IMR-90 (cell line): ENCODE measurements at regions not wholly inside any gene's neighbourhood (a gene's known extent, or its start where the extent isn't known, plus 50 kb on each side); places are given as distances from the start of the nearest gene placed in this dataset.

Experiments
- ATAC-seq: fragments of 200-7000 bp; cut with Tn5 transposase; 2 replicates; pipeline ENCODE4 v1.9.1; 2020; ENCODE audit warnings: low read depth, mild to moderate bottlenecking, moderate library complexity
- BruUV-seq: library from RNA; stranded (reverse); fragments of 400-500 nt; replicated peaks from 2 replicates; lab custom pipeline; 2021; lab: Mats Ljungman, UMichigan
- CTCF ChIA-PET: fragments of 300-600 bp; formaldehyde crosslinking; extraction: SDS; loops from one replicate; lab custom pipeline; 2021; ENCODE audit warnings: antibody characterized with exemption; lab: Yijun Ruan, JAX
- POLR2A ChIA-PET: fragments of 300-600 bp; sonication (Branson Sonifier 250); formaldehyde crosslinking; loops from one replicate; lab custom pipeline; 2022; ENCODE audit warnings: antibody characterized with exemption; ENCODE audit not compliant: unreplicated experiment; lab: Charles Lee
- DNase-seq: peaks from one replicate; pipeline ENCODE4 v3.0.0; 2013
- H2AFZ ChIP-seq: replicated peaks from 2 replicates; pipeline ENCODE3; 2013; ENCODE audit warnings: low read length, mild to moderate bottlenecking; ENCODE audit not compliant: poor library complexity
- H2AK5ac ChIP-seq: 2 replicates; pipeline ENCODE4 v1.6.1; 2013; ENCODE audit warnings: low read depth, low read length, inconsistent platforms
- H2AK9ac ChIP-seq: replicated peaks from 2 replicates; pipeline ENCODE3; 2013; ENCODE audit warnings: mild to moderate bottlenecking, low read depth, low read length, moderate library complexity; ENCODE audit not compliant: poor library complexity
- H2BK120ac ChIP-seq: 2 replicates; pipeline ENCODE4 v1.6.1; 2013; ENCODE audit warnings: low read depth, low read length, inconsistent platforms
- H2BK15ac ChIP-seq: 3 replicates; pipeline ENCODE4 v1.6.1; 2013; ENCODE audit warnings: low read depth, low read length, inconsistent platforms
- H2BK20ac ChIP-seq: 2 replicates; pipeline ENCODE4 v1.6.1; 2013; ENCODE audit warnings: low read depth, mild to moderate bottlenecking, inconsistent platforms, low read length, moderate library complexity
- H2BK5ac ChIP-seq: 2 replicates; pipeline ENCODE4 v1.6.1; 2013; ENCODE audit warnings: mild to moderate bottlenecking, low read depth, low read length, inconsistent platforms; ENCODE audit not compliant: poor library complexity, severe bottlenecking
- H3K14ac ChIP-seq: replicated peaks from 2 replicates; pipeline ENCODE4 v1.6.1; 2013; ENCODE audit warnings: low read depth, low read length, inconsistent platforms
- H3K18ac ChIP-seq: 2 replicates; pipeline ENCODE4 v1.6.1; 2013; ENCODE audit warnings: low read depth, low read length, control low read depth
- H3K23ac ChIP-seq: 2 replicates; pipeline ENCODE4 v1.6.1; 2013; ENCODE audit warnings: low read depth, low read length, inconsistent platforms
- H3K27ac ChIP-seq: 2 replicates; pipeline ENCODE4 v1.5.1; 2013; ENCODE audit warnings: mild to moderate bottlenecking, control low read depth, low read length; ENCODE audit not compliant: insufficient read depth
- H3K27me3 ChIP-seq: 2 replicates; pipeline ENCODE4 v1.6.1; 2013; ENCODE audit warnings: low read length; ENCODE audit not compliant: control insufficient read depth, insufficient read depth
- H3K36me3 ChIP-seq: 2 replicates; pipeline ENCODE4 v1.6.1; 2013; ENCODE audit warnings: low read length, mixed read lengths; ENCODE audit not compliant: control insufficient read depth, insufficient read depth
- H3K4ac ChIP-seq: 2 replicates; pipeline ENCODE4 v1.6.1; 2013; ENCODE audit warnings: low read depth, low read length, inconsistent platforms
- H3K4me1 ChIP-seq: 2 replicates; pipeline ENCODE4 v1.6.1; 2013; ENCODE audit warnings: low read length, mixed read lengths; ENCODE audit not compliant: control insufficient read depth, insufficient read depth
- H3K4me2 ChIP-seq: 2 replicates; pipeline ENCODE4 v1.6.1; 2013; ENCODE audit warnings: low read depth, mild to moderate bottlenecking, control low read depth, low read length, moderate library complexity
- H3K4me3 ChIP-seq: 2 replicates; pipeline ENCODE4 v1.5.1; 2013; ENCODE audit warnings: low read depth, mild to moderate bottlenecking, control low read depth, low read length, moderate library complexity; ENCODE audit not compliant: insufficient read depth
- H3K56ac ChIP-seq: 2 replicates; pipeline ENCODE4 v1.6.1; 2013; ENCODE audit warnings: low read length, inconsistent platforms; ENCODE audit not compliant: insufficient read depth; ENCODE audit errors: extremely low read depth
- H3K79me1 ChIP-seq, 2 experiments: 2 replicates each; pipeline ENCODE4 v1.6.1; 2013; ENCODE audit warnings: low read length in 2 of 2, inconsistent platforms in 1 of 2, low read depth in 1 of 2
- H3K9ac ChIP-seq: 2 replicates; pipeline ENCODE4 v1.6.1; 2013; ENCODE audit warnings: low read depth, low read length, control low read depth
- H3K9me1 ChIP-seq: 2 replicates; pipeline ENCODE4 v1.6.1; 2013; ENCODE audit warnings: low read length, inconsistent platforms; ENCODE audit not compliant: insufficient read depth
- H3K9me3 ChIP-seq: 2 replicates; pipeline ENCODE4 v1.6.1; 2013; ENCODE audit warnings: low read length; ENCODE audit not compliant: control insufficient read depth, insufficient read depth
- H4K20me1 ChIP-seq: 2 replicates; pipeline ENCODE4 v1.6.1; 2013; ENCODE audit warnings: low read length, inconsistent platforms; ENCODE audit not compliant: insufficient read depth
- H4K5ac ChIP-seq: 2 replicates; pipeline ENCODE4 v1.6.1; 2013; ENCODE audit warnings: mild to moderate bottlenecking, low read depth, low read length, control low read depth
- H4K8ac ChIP-seq, 2 experiments: 2 replicates each; pipeline ENCODE4 v1.6.1; 2013; ENCODE audit warnings: low read depth in 2 of 2, low read length in 2 of 2, control low read depth in 1 of 2, inconsistent platforms in 1 of 2
- H4K91ac ChIP-seq: 2 replicates; pipeline ENCODE4 v1.6.1; 2013; ENCODE audit warnings: low read depth, low read length, inconsistent platforms; ENCODE audit not compliant: insufficient read depth
- NFE2L2 ChIP-seq: fragments of 150-350 bp; IDR thresholded peaks from 2 replicates; pipeline ENCODE4 v1.6.1; 2016; ENCODE audit warnings: low read depth, mild to moderate bottlenecking, low read length
- POLR2A ChIP-seq: IDR thresholded peaks from 2 replicates; pipeline ENCODE4 v1.6.1; 2012; ENCODE audit warnings: mild to moderate bottlenecking, low read depth, low read length
- RCOR1 ChIP-seq: IDR thresholded peaks from 2 replicates; pipeline ENCODE4 v1.6.1; 2012; ENCODE audit warnings: mild to moderate bottlenecking, low read length, improper control_type of control experiment; ENCODE audit not compliant: insufficient replicate concordance
- RFX5 ChIP-seq: IDR thresholded peaks from 2 replicates; pipeline ENCODE4 v1.8.0; 2012; ENCODE audit warnings: low read depth, mild to moderate bottlenecking, low read length, moderate library complexity
- SMC3 ChIP-seq: fragments of 150-350 bp; IDR thresholded peaks from 2 replicates; pipeline ENCODE4 v1.6.1; 2016; ENCODE audit warnings: low read depth, mild to moderate bottlenecking, antibody characterized with exemption, low read length, moderate library complexity
- WGBS, 2 experiments: methylation state at CpG; one replicate each; pipeline versions ENCODE4 v1.1.5 to v1.1.7; 2013; ENCODE audit warnings: missing lambda C conversion rate in 2 of 2; ENCODE audit not compliant: insufficient read length in 1 of 2; ENCODE audit errors: extremely low coverage in 2 of 2; 5-methylcytosine and 5-hydroxymethylcytosine counted together
- dilution Hi-C: fragments of 300-500 bp; cut with HindIII; formaldehyde crosslinking; loops from one replicate; pipeline ENCODE4 v1.14.3; 2018; ENCODE audit warnings: low sequenced_read_pairs; ENCODE audit not compliant: unreplicated experiment
- in situ Hi-C: fragments of 300-500 bp; cut with MboI; formaldehyde crosslinking; loops from 3 replicates; pipeline ENCODE4 v1.14.3; 2019; ENCODE audit warnings: low sequenced_read_pairs, inconsistent platforms, mixed read lengths
- intact Hi-C: fragments of 100-400 bp; cut with micrococcal nuclease; formaldehyde crosslinking; loops from 2 replicates; pipeline ENCODE4 v1.10.0; 2022
- TF ChIP-seq, protein P1 (sequence below): fragments of 150-350 bp; IDR thresholded peaks from 2 replicates; pipeline ENCODE4 v1.6.1; 2017; ENCODE audit warnings: mild to moderate bottlenecking, antibody characterized with exemption, low read length, low read depth

DNA sequence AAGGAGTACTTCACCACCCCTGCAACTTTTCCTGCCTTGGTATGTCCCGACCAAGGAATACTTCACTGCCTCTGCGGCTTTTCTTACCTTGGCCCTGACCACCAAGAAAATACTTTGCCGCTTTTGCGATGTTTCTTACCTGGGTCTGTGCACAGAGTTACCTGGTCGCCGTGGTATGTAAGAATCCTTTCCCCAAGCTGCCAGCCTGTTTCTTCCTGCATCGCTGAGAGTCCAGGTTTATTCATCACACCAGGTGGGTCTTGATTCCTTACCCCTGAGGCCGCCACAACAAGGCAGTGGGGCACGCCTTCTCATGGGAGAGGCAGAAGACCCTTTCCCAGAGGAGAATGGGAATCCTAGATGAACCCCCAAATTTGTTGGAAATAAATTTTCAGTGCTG is 511.3 kb downstream of the EDEM1 start:
- intact Hi-C loops, result no loop called here
- no peak overlapping the region for H2BK120ac ChIP-seq
- H3K4ac ChIP-seq, result no peak overlapping the region
- no peaks in the 10 kb centered on the region for H3K27me3 ChIP-seq
- DNase-seq, result no peak
- H2BK15ac ChIP-seq, result no peak overlapping the region
- peaks cover 8% of the 10 kb centered on the region for H3K9me3 ChIP-seq
- no peaks in the 10 kb centered on the region for H3K79me1 ChIP-seq
- H3K23ac ChIP-seq, result no peak overlapping the region
- no peak overlapping the region for H2BK5ac ChIP-seq
- no peak overlapping the region for H4K8ac ChIP-seq
- H3K4me3 ChIP-seq, result no peak overlapping the region
- ATAC-seq, result no peak
- in situ Hi-C loops, result no loop called here
- ChIA-PET CTCF (no interaction called here), POLR2A (no interaction called here)
- no peak overlapping the region for H3K18ac ChIP-seq
- H2BK20ac ChIP-seq, result no peak overlapping the region
- no peak overlapping the region for H2AFZ ChIP-seq
- no peak overlapping the region for H4K91ac ChIP-seq
- dilution Hi-C loops, result no loop called here
- H3K4me1 ChIP-seq, result no peaks in the 10 kb centered on the region
- no peak overlapping the region for H4K5ac ChIP-seq
- no peak overlapping the region for H2AK5ac ChIP-seq
- no peaks in the 10 kb centered on the region for H4K20me1 ChIP-seq
- no peak overlapping the region for H3K27ac ChIP-seq
- no peak overlapping the region for H3K14ac ChIP-seq
- no peak overlapping the region for H3K4me2 ChIP-seq
- no peaks in the 10 kb centered on the region for H3K36me3 ChIP-seq
- no TSS peak for BruUV-seq
- no peak overlapping the region for H2AK9ac ChIP-seq
- no peak overlapping the region for H3K9ac ChIP-seq
- no peak overlapping the region for H3K56ac ChIP-seq
- no peak for TF ChIP-seq RCOR1
- no peak for TF ChIP-seq SMC3
- TF ChIP-seq NFE2L2, result no peak
- TF ChIP-seq, protein P1, sequence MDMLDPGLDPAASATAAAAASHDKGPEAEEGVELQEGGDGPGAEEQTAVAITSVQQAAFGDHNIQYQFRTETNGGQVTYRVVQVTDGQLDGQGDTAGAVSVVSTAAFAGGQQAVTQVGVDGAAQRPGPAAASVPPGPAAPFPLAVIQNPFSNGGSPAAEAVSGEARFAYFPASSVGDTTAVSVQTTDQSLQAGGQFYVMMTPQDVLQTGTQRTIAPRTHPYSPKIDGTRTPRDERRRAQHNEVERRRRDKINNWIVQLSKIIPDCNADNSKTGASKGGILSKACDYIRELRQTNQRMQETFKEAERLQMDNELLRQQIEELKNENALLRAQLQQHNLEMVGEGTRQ, result no peak
- TF ChIP-seq RFX5, result no peak
- TF ChIP-seq POLR2A, result no peak
- no peaks in the 10 kb centered on the region for H3K9me1 ChIP-seq
- WGBS, 2 experiments, result 80% methylated on average over 4 of the region's 9 CpGs; no CpG with 5 or more reads in 1 of the 2 experiments
